ENCODE measurements at regions not wholly inside any gene's neighbourhood (a gene's known extent, or its start where the extent isn't known, plus 50 kb on each side); places are given as distances from the start of the nearest gene placed in this dataset.
A peak's percentile ranks its signal among the peaks of the same experiment; 100 is the strongest.
"Not testable (repeated sequence)": the region's sequence is repeated elsewhere in the genome, so short reads cannot be mapped to it uniquely, and the experiment has no call there.

DNA sequence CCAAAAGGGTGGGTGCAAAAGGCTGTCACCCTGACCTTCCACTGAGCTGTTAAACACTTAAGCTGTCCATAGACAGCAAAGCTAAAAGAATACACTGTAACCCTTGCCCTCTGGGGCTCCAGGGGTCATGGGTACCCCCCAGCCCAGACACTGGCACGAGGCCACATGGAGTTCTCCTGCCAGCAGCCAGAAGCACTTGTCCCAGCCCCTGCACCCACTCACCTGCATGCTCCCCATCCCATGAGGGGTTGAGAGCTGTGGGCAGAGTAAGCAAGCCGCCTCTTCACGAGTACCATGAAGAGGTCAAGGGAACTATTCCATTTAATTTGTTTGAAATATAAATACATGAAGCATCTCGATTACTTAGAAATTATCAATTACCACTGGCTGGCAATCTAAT, 867.1 kb upstream of the ZEB2 start:
- DNase-seq (ENCODE audit: extremely low read depth, low read depth): no peak

DNA sequence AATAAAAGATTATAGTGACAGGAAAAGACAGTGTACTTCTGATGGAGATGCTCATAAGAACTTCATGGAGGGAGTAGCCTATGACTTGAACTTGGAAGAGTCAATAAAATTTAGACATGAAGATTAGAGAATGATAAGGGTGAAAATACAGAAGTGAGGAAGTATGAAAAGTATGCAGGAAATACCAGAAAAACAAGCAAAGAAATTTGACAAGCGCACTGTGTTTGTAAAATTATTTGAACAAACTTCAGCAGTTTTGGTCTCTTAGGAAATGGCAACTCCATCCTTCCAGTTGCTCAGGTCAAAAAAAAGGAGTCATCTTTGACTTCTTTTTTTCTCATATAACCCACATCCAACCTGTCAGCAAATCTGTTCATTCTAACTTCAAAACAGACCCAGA, 864.0 kb upstream of the ZEB2 start:
- DNase-seq (ENCODE audit: extremely low read depth, low read depth): no peak

DNA sequence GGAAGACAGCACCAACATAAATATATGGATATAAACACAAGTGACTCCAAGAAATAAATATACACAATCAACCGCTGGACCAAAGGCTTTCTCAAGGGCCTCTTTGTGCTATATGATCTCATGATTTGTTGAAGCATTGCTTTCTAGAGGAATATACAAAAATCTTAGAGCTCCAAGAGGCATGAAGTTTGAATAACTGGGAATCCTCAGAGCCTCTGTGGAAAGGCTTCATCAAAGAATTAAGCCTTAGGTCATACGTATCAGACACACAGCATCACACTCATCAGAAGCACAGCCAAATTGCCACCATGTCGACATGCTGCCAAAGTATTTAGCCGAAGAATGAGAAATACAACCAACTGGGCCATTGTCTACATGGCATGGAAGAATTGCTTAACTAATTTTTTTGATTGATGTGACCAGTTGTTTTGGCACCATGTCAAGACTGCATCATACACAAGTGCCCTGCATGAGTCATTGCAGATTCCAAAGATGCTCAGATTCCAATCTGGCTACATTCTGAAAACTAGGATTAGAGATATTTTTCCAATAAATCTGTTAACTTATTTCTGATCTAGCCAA, 860.6 kb upstream of the ZEB2 start:
- peak; percentile 73 for DNase-seq (ENCODE audit: extremely low read depth, low read depth)

DNA sequence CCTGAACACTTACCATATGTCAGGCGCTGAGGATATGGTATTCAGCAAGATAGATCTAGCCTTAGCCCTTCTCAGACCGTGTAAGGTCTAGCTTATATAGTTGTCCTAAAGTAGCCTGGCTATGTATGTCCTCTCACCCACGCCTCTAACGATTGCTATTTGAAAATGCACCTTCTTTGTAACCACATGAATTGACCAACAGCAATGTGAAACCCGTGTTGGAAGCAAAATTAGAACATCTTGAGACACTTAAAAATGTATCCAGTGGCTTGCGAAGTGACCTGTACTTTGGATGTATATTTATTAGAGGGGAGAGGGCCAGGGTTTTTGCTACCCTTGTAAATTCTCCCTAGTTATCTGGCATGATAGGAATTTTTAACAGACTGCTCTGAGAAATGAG, 860.0 kb upstream of the ZEB2 start:
- no peak for DNase-seq (ENCODE audit: extremely low read depth, low read depth)

DNA sequence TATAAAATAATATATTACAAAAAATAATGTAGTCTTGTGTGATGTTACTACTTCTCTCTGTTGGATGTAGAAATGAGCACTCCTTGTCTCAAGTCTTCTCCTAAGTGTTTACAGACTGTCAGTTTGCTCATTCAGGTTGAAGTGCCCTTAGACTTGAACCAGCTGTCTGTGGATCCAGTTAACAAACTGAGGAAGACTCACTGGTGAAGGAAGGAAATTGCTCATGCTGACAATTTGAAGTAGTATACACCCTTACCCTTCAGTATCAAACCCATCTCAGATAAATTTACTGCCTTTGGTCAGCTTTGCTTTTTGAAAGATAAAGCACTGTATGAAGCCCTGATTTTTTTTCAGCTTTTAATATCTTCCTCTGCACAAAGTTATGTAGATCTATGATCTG, 854.2 kb upstream of the ZEB2 start:
- no peak for DNase-seq (ENCODE audit: extremely low read depth, low read depth)

DNA sequence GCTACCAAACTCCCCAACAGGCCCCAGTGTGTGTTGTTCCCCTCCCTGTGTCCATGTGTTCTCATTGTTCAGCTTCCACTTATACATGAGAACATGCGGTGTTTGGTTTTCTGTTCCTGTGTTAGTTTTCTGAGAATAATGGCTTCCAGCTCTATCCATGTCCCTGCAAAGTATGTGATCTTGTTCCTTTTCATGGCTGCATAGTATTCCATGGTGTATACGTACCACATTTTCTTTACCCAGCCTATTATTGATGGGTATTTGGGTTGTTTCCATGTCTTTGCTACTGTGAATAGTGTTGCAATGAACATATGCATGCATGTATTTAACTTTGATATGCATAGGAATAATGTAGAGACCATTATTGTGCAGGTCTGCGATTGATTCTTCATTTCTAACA, 847.4 kb upstream of the ZEB2 start:
- DNase-seq (ENCODE audit: extremely low read depth, low read depth): not testable (repeated sequence)

DNA sequence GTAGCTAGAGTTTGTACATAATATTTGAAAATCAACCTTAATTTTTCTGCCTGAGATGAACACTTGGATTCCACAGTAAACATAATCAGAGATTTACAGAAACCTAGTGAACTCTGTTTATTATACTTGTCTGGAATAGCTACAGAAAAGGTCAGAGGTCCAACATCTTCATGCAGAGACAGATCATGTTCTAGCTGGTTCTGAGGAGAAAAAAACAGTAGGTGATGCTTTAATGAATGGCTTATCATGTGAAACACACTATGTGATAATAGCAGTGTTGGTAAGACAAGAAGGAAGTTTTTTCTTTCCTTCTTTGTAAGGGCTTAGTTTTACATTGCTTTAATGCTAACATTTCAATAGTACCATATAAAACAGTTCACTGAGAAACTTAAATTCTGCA, 846.4 kb upstream of the ZEB2 start:
- no peak for DNase-seq (ENCODE audit: extremely low read depth, low read depth)

DNA sequence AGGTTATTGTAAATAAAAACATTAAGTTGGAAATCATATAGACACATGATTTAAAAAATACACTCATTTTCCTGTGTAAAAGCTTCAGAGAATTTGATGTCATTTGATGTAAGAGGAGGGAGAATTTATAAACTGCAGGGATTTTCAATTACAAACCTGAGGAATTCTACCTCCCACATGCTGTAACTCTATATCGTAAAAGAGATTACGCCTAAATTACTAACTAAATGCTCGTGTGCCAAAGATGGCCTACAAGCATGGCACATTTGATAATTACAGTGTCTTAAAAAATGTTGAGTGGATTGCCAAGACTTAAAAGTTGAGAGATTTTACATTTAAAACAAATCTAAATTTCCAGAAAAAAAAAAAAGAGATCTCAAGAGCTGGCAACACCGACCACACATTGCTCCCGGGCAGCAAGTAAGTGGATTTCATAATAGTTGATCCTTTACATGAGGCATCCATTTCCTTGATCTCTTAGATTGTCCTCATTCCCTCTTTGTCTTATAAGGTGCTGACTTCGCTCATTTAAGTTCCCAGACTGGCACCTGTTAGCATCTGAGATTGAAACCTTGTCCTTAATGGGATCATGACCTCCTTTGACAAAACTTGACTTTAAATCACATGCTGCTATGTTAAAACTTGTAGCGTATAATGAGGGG, 840.3 kb upstream of the ZEB2 start:
- no peak for DNase-seq (ENCODE audit: extremely low read depth, low read depth)

DNA sequence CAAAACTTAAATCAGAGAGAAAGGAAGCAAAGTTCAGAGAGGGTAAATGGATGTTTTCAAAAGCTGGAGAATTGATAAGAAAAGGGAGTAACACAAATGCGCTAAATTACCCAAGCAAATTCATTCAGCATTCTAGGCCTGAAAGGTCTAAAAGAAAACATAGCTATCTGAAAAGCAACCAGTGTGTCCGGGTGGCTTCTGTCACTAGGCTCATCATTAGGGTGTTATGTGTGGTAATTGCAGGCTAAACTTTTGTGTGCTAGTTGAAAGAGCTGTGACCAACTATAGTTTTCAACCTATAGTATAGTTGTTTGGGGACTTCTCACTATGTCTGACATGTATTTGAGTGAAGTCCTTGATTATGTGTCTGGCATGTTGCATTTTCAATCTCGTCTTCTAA, 839.6 kb upstream of the ZEB2 start:
- no peak for DNase-seq (ENCODE audit: extremely low read depth, low read depth)

DNA sequence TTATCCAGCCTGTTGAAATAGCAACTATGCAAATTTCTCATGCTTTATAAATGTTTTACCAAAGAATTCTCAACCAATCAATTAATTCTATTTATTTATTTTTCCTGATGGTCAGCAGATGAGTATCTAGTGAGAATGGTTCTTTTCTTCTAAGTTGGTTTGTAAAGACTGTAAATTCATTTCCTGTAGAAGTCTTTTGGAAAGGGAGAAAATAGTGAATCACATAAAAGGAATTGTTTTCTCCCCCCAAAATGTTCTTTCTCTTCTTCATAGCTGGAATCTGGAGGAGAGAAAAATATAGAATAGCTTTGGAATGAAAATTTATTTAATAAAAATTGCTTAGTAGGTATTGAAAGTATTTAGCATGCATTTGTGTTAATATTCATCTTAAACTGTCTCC, 836.1 kb upstream of the ZEB2 start:
- DNase-seq (ENCODE audit: extremely low read depth, low read depth): no peak

DNA sequence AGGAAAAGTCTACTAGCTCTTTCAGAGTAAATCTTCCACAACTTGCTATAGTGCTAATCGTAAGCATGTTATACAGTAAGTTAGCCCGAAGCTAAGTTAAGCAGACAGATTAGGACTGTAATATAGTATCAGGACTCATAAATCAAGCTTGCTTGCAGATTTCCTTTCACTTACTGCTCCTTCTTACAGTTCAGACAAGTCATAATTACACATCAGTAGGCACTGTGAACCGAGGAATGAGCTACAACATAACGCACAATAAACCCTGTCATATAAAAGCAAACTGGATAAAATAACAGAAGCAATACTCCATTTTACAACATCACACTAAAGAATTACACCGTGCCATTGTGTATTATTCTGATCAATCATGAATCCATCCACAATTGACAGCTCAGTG, 832.6 kb upstream of the ZEB2 start:
- DNase-seq (ENCODE audit: extremely low read depth, low read depth): no peak

DNA sequence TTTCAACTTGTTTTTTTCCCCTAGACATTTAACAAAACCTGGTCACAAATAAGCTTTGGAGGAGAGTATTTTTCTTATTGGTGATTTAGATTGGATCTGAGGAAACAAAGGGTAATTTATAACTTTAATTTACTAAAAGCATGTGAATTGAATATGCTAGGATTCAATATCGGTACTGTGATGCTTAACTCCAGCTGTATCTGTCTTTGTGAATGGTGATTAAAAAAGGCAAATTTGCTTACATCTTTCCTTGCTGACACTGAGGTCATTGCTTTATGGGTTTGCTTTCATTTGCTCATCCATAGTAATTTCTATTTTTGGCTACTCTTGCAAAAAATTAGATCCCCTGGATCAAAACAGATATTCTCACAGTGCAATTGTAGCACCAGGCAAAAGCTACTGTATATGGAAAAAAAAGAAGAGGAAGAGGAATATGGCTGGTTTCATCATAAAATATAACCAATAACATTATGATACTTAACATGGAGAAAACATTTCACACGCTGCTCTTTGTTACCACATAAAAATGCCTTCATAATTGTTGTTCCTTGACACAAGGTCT, 832.0 kb upstream of the ZEB2 start:
- no peak for DNase-seq (ENCODE audit: extremely low read depth, low read depth)

DNA sequence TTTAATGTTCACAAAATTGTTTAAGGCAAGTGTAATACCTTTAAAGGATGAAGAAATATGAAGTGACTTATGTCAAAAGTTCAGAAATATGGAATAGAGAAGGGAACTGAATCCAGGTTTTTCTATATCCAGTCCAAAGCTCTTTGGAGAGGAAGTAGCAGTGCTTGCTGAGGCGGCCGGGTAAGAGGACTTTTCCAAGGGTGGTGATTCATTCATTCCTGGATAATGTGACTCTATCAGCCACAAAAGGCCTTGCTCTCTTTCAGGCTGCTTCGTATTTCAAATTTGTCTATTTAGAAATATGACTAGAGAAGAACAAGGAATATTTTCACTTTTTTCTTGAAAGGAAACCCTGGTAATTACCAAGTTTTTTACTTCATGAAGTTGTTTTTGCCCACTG, 830.1 kb upstream of the ZEB2 start:
- DNase-seq (ENCODE audit: extremely low read depth, low read depth): no peak

DNA sequence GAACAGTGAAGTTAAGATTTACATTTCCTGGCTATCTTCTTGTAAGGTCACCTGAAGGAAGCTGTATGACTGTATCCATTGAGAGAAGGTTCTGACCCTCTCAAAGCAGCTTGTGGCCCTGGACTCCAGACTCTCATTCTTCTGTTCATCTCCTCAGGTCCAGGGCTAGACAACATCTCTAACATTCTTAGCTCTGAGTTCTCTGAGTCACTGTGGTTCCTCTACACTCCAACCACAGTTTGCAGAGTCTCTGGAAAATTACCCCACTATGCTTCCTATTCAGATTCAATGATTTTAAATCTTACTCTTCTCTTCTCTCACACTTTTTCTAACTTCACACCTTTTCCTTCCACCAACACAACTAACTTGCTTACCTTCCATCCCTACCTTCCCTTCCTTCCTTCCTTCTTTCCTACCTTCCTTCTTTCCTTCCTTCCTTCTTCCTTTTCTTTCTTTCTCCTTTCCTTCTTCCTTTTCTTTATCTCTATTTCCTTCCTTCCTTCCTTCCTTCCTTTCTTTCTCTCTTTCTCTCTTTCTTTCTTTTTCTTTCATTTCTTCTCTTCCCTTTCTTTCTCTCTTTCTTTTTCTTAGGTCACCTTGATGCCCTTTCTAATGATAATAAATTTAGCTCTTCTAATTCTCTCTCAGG, 824.3 kb upstream of the ZEB2 start:
- DNase-seq (ENCODE audit: extremely low read depth, low read depth): no peak

DNA sequence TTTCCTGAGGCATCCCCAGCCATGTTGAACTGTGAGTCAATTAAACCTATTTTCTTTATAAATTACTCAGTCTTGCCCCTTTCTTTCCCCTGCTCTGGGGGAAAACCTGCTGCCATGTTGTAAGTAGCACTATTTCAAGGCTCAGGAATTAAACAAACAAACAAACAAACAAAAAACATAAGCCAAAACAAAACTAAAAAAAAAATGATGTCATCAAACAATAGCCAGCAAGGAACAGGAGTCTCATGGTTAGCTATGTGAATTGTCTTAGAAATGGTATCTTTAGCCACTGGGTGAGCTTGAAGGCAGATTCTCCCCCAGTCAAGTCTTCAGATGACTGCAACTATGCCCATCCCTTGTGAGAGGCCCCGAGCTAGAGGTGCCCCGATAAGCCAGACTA, 823.4 kb upstream of the ZEB2 start:
- no peak for DNase-seq (ENCODE audit: extremely low read depth, low read depth)

DNA sequence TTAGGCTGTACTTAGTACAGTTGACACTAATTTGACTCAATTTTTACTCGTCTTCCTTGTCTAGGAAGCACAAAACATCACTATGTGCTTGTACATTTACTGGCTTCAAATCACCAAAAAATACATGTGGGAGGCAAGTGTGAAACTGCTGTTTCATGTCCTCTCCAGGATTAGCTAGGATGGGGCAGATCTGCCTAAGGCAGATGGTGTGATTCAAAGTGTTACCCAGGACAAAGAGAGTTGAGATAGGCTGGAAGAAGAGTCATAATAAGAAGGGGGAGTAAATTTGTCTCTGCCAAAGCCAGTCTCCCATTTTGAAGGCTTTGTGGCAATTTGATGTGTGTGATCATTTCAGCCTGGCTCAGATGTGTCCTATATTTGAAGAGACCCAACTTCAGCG, 821.6 kb upstream of the ZEB2 start:
- DNase-seq (ENCODE audit: extremely low read depth, low read depth): no peak

DNA sequence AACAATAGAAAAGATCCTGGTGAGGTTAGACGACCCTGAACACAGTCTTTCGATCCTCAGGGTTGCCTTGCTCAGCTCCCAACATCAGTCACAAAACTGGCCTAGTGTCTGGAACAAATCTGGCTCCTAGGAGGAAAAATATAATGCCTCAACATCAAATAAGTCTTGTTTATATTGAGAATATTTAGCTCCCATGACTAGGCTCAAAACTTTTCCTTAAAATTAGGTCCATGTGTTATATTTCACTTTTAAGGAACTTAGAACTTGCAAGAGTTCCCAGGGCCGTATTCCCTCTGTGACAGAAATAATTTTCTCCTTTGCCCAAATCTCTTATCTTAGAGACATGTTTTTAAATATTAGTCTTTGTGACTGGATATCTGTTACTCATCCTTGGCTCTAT, 819.7 kb upstream of the ZEB2 start:
- no peak for DNase-seq (ENCODE audit: extremely low read depth, low read depth)

DNA sequence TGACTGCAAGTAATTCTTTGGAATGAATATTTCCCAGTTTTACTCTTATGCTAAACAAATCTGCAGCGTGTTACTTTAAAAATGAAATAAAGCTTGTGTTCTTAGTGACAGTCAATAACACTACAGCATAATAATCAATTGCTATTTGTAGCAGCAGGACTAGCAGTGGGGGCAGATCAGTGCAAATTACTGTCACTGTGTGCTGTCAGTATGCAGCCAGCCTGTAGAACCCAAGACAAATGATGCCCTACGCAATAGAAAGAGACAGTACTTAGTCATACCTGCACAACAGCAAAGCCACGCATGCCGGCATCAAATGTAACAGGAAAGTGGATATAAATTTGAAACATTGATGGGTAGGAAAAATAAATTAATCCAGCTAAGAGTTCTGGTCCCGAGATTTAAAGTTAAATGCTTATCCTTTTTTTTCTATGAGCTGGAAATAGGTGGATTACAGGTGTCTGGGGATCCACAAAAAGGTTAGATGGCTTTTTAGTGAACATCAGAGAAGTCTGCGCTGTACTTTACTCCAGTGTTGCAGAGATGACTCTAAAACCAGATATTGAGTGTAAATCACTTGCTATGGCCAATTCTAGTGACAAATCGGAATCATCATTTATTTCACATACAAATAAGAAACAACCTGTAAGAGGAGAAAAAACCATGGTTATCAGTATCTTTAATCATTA, 812.4 kb upstream of the ZEB2 start:
- DNase-seq (ENCODE audit: extremely low read depth, low read depth): no peak

DNA sequence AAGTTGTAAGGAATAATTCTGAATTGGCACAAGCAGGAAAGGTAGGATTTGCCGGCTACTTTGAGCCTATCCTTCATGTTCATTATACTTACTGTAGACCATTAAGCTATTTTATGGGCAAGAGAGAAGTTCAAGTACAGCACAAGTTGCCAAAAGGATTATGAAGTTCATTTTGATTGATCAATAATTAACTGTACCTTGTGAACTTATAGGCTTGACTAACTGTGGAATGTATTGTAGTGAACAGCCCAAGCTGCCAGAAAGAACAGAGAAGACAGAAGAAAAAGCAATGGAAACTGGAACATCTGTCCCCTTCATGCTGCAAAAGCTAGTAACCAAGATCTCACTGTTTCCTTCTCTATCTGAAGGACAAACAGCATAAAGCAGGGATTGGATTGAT, 810.1 kb upstream of the ZEB2 start:
- DNase-seq (ENCODE audit: extremely low read depth, low read depth): no peak

DNA sequence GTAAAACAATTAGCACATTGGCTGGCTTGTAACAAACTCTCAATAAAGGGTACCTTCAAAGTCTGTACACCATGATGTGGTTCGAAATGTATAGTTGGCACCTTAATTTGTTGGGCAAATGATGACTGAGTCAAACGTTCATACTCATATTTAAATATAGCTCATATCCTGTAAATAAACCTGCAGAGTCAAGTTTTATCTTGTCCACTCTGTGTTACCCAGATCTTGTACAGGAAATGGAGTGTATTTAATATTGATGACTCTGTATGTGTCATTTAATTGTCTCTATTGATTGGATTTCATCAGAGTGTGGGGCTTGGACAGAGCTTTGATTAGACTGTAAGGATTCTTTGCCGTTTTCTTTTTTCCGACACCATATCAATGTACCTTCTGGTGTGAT, 805.6 kb upstream of the ZEB2 start:
- no peak for DNase-seq (ENCODE audit: extremely low read depth, low read depth)

DNA sequence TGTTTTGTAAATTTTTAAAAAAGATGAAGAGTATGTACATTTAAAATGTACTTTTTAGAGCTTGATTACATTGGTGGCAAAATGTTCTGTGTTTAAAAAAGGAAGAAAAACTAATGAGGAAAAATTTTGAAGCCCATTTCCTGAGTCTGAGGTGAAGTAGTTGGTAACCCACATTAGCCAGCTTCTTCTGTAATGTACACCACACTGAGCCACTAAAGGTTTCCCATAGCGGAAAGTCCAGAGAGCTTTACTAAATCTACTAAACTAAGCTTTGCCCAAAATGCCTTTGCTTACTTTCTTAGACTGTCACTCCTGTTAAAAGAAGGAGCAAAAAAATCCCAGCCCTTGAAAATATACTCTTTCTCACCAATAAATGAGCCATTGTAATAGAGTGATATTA, 804.8 kb upstream of the ZEB2 start:
- no peak for DNase-seq (ENCODE audit: extremely low read depth, low read depth)

DNA sequence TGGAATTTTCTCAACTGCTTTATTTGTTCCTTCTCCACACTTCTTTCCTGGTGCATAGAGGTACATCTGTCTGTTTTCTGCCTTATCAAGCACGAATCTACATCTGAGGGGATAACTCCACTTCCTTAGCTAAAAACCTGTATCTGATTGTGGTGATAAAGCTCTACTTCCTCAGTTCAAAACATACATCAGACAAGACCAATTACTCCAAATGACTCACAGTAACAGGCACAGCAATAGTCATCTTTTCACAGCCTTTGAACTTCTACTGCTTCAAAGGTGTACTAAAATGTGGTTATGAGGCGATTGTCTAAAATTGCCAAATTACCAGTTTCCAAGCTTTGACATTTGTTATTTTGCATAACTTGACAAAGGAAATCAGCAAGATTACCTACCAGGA, 803.6 kb upstream of the ZEB2 start:
- no peak for DNase-seq (ENCODE audit: extremely low read depth, low read depth)

All from NCI-H460 (cell line).